ENCODE measurements at regions not wholly inside any gene's neighbourhood (a gene's known extent, or its start where the extent isn't known, plus 50 kb on each side); places are given as distances from the start of the nearest gene placed in this dataset.

DNA sequence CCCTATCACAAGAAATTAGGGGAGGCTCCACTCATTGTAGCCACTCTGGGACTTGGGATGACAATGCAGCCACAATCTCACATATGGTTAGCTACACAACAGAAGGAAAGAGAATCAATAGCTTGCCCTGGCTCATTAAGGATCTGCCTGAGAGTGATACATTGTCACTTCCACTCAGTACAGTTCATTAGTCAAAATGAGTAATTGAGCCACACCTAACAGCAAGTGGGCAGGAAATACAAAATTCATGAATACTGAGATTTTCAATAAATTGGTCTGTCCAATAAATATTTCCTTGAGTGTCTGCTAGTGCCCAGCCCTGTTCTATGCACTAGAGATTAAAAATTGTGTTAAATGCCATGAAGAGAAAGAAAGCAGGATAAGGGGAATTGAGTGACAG lies 231.3 kb upstream of the NR4A3 start:
- no peak for DNase-seq (ENCODE audit: low read depth)

DNA sequence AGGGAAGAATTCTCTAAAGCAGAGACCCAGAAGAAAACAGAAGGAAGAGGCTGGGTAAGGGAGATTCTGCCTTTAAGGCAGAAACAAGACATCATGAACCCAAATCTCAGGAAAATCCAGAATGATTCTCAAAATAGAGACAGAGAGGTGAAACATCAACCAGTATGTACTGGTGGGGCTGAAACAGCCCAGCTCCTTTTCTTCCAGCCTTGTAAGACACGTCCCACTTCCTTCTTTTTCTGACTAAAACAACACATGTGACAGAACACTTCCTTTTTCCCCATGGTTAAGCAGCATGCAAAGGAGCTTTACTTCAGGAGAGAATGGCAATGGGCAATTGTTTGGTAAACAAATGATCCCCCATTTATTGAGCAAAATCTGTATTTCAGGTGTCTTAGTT lies 230.8 kb upstream of the NR4A3 start:
- no peak for DNase-seq (ENCODE audit: low read depth)

DNA sequence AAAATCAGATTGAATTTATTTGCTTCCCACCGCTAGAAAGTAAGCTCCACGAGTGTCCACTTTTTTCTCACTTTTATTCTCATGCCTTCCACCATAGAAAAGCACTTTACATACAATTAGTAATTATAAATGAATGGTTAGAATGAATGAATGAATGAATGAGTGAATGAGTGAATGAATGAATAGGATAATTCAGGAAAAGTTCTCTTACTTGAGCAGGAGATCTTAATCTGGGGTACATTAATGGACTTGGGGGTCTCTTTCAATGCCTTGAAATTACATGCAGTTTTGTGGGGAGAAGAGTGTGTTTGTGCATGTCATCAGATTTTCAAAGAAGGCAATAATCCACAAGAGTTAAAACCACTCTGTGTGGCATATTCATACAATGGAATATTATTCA lies 229.9 kb upstream of the NR4A3 start:
- no peak for DNase-seq (ENCODE audit: low read depth)

DNA sequence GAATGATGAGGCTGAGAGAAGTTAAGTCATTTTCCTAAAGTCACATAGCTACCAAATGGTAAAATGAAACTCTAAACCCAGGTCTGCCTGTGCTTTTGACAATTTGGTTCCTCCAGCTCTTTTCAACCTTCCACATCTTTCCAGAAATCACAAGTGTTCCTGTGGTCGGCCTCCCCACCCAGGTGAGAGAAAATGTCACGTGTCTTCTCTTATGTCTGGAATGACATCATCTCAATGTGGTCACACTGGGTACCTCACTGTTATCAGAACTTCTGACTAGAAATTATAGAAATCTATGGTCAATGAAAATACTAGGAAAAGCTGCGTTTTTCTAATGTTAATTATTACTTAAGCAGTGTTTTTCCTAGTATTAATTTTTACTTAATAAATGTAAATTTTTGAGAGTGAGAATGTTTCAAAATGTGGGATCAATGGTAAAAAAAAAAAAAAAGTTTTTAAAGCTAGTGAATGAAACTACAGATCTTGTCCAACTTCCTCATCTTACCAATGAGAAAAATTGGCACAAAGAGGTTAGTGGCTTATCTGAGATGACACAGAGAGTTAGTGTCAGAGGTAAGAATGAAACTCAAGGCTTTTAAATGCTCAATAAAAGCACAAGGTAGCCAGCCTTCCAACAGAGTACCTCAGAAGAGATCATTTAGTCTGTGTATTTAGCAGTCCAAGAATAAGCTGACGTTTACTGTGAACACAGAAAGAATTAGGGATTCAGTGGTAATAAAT lies 228.7 kb upstream of the NR4A3 start:
- DNase-seq (ENCODE audit: low read depth) = no peak

DNA sequence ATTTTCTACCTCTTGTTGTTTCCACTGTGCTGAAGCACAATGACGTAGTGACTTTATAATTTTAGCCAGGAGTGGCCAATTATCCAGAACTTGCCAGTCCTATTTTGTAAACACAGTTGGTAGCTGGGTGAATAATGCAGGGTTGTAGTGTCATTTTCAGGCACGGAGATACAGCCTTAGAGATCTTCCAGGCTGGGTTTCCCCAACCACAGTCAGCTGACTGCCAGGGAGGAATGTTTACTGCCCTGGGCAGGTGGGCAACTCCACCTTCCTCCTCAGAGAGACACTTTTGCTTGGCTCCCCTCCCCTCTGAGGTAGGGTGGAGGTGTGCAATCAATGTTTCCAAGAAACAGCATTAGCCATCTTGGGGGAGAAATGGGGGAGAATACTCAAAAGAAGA lies 228.1 kb upstream of the NR4A3 start:
- DNase-seq (ENCODE audit: low read depth) = no peak

DNA sequence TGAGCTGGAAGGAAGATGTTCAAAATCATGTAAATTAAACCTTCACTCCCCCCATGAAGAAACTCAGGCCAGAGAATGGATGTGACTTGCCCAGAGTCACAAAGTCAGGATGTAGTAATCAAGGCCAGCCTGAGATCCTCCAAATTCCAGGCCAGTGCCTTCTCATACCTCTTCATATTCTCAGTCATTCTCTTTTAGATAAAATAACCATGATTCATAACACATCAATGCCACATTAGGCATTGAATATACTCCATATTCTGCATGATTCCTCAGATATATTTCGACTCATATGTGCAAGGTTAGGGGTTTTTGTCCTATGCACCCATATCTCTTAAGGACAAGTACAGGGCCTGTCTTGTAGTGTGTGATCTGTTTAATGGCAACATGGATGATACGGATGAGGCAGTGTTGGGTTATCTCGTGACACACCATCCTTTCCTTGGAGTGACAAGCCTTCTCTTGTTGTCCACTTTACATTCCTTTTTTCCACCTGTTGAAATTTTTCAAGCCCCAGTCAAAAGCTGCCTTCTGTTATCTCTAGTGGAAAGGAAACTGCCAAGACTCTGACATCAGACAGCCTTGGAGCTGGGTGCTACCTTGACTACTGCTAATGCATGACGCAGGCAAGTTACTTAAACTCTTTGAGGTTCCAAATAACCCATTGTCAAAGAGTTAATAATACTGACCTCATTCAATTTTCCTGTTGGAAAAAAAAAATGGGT lies 227.5 kb upstream of the NR4A3 start:
- no peak for DNase-seq (ENCODE audit: low read depth)

DNA sequence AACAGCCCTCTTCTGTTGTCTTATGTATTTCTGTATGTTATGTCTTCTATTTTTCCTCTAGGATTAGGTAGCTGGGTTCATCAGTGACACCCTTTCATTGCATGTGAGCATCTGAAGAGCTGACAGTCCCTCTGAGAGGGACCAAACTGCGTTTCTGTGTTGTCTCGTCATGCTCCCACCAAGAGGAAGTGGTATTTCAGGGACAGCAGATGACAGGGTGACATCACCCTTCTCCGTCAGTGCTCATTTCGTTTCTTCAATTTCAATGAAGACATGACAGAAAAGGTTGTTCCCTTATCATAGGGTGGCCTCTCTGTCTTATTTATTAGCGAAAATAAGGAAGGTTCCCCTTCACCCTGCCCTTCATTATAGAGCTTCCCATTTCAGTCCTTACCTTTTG lies 225.9 kb upstream of the NR4A3 start:
- DNase-seq (ENCODE audit: low read depth) = no peak

DNA sequence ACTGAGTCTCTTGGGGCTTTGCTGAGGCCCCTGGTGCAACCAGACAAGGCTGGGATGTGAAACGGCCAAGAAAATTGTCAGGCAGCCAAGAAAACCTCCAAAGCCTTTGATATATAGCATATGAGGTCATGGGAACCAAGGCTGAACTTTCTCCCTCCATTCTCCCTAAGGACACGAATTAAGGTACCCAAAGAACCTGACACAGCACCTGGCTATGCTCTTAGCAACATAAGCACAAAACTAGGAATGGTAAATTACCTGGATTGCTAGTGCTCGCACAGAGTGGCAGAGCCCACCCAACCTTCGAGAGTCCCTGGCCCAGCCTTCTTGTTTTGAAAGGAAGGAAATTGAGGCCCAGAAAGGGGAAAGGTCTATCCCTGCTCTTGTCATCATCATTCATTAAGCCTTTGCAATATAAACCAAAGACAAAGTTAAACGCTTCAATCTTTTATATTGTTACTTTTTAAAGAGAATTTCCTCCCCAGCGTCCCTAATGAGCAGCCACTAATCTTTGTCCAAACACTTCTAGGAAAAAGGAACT lies 220.0 kb upstream of the NR4A3 start:
- DNase-seq (ENCODE audit: low read depth) = no peak

DNA sequence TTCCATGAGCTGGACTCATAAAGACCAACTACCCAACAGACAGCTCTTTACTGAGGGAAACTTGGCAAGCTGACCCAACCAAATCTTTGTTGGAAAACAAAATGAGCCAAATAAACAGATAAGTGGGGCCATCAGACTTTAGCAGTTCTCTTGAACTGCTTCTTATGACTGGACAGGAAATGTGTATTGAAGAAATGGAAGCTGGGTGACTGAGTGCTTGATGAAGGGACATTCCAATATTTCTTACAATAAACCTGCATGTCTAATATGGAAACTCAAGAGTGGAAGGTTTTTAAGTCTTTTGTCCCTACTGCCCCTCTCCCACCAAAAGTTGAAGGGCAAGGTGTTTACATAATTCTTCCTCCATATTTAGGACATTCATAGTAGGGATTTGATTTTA lies 218.8 kb upstream of the NR4A3 start:
- DNase-seq (ENCODE audit: low read depth) = no peak

DNA sequence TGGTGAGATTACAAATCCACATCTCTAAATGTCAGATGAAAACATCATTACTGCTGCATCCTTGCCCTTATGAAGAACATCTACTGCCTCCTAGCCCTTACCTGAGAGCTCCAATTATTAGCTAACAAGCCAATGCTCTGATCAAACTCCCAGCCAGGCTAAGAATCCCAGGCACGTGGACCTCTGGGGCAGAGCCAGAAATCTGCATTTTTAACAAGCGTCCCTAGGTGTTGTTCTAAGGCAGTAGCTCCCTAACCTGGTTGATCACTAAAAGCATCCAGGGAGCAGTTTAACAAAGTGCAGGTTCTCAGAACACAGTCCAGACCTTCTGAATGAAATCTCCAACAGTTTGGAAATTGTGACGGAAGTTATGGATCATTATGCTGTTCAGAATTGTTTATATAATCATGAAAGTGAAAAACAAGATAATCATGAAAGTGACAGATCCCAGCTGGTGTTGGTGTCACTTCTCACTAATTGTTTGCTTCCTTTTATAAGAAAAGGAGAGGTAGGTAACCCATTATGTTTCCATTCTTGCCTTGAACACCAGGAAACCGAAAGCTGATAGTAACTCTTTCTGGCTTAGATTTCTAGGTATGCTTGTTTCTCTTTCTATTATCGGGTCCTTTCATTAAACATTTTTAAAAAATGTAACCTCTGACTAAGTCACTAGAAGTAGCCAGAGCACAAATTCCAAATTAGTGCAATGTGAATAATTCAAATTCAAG lies 216.5 kb upstream of the NR4A3 start:
- DNase-seq (ENCODE audit: low read depth) = no peak

DNA sequence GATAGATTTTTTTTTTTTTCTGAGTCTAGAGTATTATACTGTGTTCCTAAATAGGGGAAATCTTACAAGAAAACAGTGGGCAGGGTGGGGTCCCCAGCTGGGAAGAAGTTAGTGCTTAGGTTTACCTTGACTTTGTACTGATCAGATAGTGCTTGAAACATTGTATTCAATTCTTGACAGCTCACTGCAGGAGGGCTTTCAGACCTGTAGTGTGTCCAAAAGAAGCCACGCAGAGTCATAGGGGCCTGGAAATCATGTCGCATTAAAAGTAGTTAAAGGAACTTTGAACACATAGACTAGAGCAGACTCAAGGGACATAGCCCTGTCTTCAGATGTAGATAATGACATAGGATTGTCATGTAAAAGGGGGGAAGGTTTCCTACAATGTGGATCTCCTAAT lies 215.4 kb upstream of the NR4A3 start:
- DNase-seq (ENCODE audit: low read depth) = no peak

DNA sequence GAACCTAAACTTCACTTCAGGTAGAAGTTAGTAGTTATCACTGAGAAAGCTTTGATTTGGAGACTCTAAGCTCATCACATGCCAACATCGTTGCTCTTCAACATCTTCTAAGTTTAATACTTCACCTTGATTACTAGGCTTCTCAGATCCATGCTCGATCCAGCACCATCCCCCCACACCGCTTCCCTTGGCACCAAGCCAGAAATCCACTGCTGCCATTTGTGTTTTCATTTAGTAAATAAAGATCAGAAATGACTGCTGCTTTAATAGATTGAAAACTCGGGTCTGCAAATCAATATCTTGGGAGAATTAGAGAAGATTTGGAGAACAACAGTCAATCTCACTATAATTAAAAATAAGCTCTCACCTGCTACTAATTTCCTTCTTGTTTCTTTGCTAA lies 214.7 kb upstream of the NR4A3 start:
- no peak for DNase-seq (ENCODE audit: low read depth)

DNA sequence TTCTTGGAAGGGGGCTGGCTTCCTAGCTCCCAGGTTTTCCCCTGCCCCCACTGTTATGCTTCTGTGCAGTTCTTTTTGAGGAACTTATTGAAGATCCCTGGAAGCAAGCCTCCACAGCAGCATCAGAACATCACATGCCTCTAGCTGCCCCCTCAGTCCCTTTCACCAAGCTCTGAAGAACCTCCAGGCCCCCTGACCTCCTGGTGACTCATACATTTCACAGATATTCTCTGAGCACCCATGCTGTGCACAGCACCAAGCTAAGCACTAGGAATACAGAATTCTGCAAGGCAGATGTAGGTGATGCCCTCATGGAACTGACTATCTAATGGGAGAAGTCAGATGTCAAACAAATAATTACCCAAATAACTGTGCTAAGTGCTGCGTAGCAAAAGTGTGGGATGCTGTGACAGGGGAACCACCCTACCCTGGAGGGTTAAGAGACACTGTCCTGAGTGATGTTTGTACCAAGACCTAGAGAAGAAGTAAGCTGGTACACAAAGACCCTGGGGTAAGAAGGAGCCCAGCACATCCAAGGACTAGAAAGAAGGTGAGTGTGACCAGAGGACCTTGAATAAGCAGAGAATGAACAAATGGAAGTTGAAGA lies 213.7 kb upstream of the NR4A3 start:
- DNase-seq (ENCODE audit: low read depth) = no peak

DNA sequence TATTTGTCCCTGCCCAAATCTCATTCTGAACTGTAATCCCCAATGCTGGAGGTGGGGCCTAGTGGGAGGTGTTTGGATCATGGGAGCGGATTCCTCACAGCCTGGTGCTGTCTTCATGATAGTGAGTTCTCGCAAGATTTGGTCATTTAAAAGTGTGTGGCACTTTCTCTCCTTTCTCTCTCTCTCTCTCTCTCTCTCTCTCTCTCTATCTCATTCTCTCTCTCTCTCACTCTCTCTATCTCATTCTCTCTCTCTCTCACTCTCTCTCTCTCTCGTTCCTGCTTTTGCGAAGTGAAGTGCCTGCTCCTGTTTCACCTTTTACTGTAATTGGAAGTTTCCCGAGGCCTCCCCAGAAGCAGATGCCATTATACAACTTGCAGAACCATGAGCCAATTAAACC lies 207.3 kb upstream of the NR4A3 start:
- DNase-seq (ENCODE audit: low read depth) = no peak

DNA sequence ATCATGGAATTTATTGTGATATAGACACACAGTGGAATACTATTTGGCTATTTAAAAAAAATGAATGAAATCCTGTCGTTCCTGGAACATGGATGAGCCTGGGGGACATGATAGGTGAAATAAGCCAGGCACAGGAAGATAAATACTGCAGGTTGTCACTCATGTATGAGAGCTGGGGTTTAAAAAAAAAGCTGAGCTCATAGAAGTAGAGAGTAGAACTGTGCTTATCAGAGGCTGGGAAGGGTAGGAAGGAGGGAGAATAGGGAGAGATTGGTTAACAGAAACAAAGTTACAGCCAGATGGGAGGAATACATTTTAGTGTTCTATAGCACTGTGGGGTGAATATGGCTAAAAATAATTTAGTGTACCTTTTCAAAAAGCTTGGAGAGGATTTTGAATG lies 200.6 kb upstream of the NR4A3 start:
- DNase-seq (ENCODE audit: low read depth) = no peak

DNA sequence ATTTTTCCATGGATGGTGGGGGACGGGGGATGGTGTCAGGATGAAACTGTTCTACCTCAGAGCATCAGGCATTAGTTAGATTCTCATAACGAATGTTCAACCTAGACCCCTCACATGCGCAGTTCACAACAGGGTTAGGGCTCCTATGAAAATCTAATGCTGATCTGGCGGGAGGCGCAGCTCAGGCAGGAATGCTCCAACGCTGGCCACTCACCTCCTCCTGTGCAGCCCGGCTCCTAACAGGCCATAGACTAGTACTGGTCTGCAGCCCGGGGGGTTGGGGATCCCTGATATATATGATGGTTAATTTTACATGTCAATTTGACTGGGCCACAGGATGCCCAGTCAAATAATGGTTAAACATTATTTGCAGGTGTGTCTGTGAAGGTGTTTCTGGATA lies 199.0 kb upstream of the NR4A3 start:
- no peak for DNase-seq (ENCODE audit: low read depth)

DNA sequence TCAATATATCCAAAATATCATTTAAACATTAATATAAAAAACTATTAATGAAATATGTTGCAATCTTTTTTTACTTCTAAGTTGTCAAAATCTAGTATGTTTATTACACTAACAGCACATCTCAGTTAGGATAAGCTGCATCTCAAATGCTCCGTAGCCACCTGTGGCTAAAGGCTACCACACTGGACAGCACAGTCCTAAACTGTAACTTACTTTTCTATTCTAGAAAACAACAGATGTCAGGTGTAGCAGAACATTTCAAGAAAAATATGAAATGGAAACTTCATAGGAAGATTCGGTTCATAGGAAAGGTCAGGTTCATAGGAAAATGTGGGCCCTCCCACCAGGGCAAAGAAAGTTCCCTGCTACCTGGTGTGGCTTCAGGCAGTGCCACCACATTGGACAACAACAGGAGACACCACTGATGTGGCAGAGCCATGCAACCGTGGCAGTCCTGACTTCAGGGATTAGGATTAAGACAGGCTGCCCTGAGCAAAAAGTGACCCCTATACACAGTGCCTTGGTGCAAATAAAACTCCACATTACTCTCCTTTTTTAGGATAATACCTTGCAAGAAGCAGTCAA lies 197.8 kb upstream of the NR4A3 start:
- no peak for DNase-seq (ENCODE audit: low read depth)

DNA sequence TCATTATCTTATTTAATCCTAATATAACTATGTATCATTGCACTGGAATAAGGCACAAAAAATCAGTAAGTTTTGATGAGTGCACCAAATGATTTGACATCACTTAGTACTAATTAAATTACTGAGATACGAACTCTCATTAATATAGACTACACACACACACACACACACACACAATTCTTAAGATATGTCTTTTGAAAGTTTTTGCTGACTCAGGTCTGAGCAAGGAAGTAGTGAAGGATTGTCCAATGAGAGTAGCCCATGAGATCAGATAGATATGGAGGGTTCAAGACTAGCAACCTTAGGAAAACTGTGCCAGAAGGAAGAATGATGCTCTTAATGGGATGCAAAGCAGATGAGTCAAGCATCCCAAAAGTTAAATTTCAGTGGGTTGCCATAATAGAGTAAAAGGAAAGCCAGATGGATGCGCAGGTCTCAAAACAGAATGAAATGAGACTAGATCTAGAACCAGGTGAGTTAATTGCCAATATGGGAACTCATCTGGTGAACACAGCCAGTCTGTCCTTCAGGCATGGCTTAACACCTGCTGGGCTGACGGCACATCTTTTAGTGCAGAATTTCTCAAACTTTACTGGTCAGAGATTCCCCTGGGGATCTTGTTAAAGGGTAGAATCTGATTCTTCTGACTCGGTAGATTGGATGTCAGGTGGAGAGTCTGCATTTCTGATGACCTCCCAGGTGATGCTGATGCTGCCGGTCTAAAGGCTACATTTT lies 197.0 kb upstream of the NR4A3 start:
- DNase-seq (ENCODE audit: low read depth) = no peak

DNA sequence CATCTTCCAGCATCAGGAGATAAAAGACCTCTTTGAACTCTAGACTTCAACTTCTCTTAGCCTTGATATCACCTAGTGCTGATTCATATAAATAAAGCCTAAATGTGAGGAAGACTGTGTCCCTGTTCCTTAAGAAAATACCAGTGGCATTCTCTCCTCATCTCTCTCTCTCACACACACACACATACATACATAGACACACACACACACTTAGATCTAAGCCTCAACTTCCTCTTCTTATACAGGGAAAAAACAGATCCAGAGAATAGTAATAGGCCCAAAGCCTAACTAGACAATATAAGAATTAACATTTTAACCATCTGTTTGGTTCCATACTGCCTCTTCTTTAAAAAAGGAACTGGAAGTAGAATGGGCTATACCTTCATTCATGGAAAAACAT lies 195.3 kb upstream of the NR4A3 start:
- no peak for DNase-seq (ENCODE audit: low read depth)

DNA sequence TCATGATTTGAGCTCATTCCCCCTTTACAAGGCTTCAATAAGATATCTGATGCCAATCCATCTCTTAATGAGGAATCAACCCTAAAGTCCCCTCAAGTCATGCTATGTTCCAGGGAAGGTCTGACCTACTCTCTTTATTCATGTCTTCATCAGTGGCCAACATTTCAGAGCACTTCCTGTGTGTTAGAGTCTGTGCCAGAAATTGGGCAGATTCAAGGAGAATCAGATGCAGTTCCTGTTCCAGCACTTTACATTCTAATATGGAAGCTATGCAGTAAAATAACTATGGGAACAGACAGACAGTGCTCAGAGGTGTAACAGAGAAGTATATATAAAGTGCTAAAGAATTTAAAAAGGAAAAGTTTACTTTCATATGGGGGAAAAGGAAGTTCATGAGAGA lies 193.4 kb upstream of the NR4A3 start:
- no peak for DNase-seq (ENCODE audit: low read depth)

DNA sequence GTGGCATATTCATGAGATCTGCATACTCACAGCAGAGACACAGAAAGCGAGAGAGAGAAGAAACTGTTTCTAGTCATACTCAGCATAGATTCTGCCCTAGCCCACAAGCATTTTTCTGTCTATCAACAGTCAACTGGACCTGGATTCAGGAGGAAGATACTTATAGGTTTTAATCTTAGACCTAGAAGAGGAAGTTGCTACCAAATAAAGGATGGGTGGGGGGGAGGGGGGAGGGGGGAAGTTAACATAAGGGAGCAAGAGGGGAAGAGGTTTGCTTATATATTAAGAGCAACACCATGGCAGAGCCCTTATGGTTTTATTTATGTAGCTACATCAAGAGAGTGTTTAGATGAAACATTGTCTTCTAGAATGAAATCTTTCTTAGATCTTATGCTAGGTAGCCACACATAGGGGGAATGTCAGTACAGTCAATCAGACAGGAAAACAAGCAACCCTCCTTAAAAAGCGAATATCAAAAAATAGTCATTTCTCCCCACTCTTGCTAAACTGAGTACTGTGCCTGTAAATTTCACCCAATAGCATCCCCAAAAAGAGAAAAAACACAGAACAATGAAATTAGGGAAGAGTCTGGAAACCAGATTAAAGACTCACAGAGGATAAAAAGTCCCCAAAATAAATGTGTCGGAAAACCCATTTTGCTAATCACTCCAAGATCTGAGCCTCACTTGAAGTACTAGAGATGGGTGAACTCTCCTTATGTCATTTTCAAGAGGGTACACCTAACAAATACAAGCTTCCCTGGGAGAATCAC lies 192.7 kb upstream of the NR4A3 start:
- DNase-seq (ENCODE audit: low read depth) = no peak

All from GM04503 (cell line).